OCI-LY7 (cell line): ENCODE measurements at regions not wholly inside any gene's neighbourhood (a gene's known extent, or its start where the extent isn't known, plus 50 kb on each side); places are given as distances from the start of the nearest gene placed in this dataset.

ENCODE experiments used
- BruUV-seq: library from RNA; stranded (reverse); fragments of 400-500 nt; replicated peaks from 2 replicates; lab custom pipeline; 2021; lab: Mats Ljungman, UMichigan
- CTCF ChIA-PET: fragments of 300-600 bp; sonication (Branson Sonifier 250); formaldehyde crosslinking; loops from one replicate; lab custom pipeline; 2022; ENCODE audit warnings: antibody characterized with exemption; ENCODE audit not compliant: unreplicated experiment; lab: Charles Lee
- POLR2A ChIA-PET: fragments of 300-600 bp; sonication (Branson Sonifier 250); formaldehyde crosslinking; loops from one replicate; lab custom pipeline; 2022; ENCODE audit warnings: antibody characterized with exemption; lab: Charles Lee
- DNase-seq: peaks from one replicate; pipeline ENCODE4 v3.0.0-alpha.2; 2015; ENCODE audit warnings: low spot score
- H2AFZ ChIP-seq: fragments of 200-600 bp; sonication (generic), shearing (Covaris generic); 2 replicates; pipeline ENCODE4 v1.6.1; 2014; ENCODE audit warnings: mild to moderate bottlenecking, antibody characterized with exemption, low read length, moderate library complexity
- H3K27ac ChIP-seq: fragments of 200-600 bp; sonication (generic); 2 replicates; pipeline ENCODE4 v1.5.1; 2014; ENCODE audit warnings: mixed run types, low read depth, mild to moderate bottlenecking, moderate library complexity, low read length, inconsistent platforms; ENCODE audit not compliant: poor library complexity, severe bottlenecking
- H3K36me3 ChIP-seq: fragments of 200-600 bp; sonication (generic); 2 replicates; pipeline ENCODE4 v1.6.1; 2014; ENCODE audit warnings: mild to moderate bottlenecking, antibody characterized with exemption, low read length, moderate library complexity, mixed read lengths; ENCODE audit not compliant: insufficient read depth
- H3K4me1 ChIP-seq: fragments of 200-600 bp; sonication (generic); 2 replicates; pipeline ENCODE4 v1.5.1; 2014; ENCODE audit warnings: mild to moderate bottlenecking, low read length; ENCODE audit not compliant: insufficient read depth, poor library complexity, severe bottlenecking
- H3K4me2 ChIP-seq: fragments of 200-600 bp; sonication (generic); 2 replicates; pipeline ENCODE4 v1.6.1; 2014; ENCODE audit warnings: mild to moderate bottlenecking, low read length
- H3K4me3 ChIP-seq: fragments of 200-600 bp; sonication (generic); 2 replicates; pipeline ENCODE4 v1.5.1; 2014; ENCODE audit warnings: mild to moderate bottlenecking, low read depth, low read length; ENCODE audit not compliant: poor library complexity, severe bottlenecking
- H3K79me2 ChIP-seq: fragments of 200-600 bp; sonication (generic); 2 replicates; pipeline ENCODE4 v1.6.1; 2016; ENCODE audit warnings: low read depth, mild to moderate bottlenecking, low read length, moderate library complexity, mixed read lengths; ENCODE audit not compliant: insufficient read depth
- H3K9me2 ChIP-seq: fragments of 200-600 bp; sonication (generic); 2 replicates; pipeline ENCODE4 v1.6.1; 2016; ENCODE audit warnings: mild to moderate bottlenecking, low read length, mixed read lengths; ENCODE audit not compliant: insufficient read depth
- H3K9me3 ChIP-seq: fragments of 200-600 bp; sonication (generic); 2 replicates; pipeline ENCODE4 v1.6.1; 2014; ENCODE audit warnings: mild to moderate bottlenecking, mixed run types, low read length, mixed read lengths
- H4K20me1 ChIP-seq: fragments of 200-600 bp; sonication (generic); 2 replicates; pipeline ENCODE4 v1.6.1; 2014; ENCODE audit warnings: mild to moderate bottlenecking, antibody characterized with exemption, low read length, moderate library complexity, mixed read lengths; ENCODE audit not compliant: insufficient read depth
- EZH2phosphoT487 ChIP-seq: fragments of 200-600 bp; sonication (generic); IDR thresholded peaks from 2 replicates; pipeline ENCODE4 v1.6.1; 2018; ENCODE audit warnings: low read depth, borderline replicate concordance, mild to moderate bottlenecking, mixed run types, antibody characterized with exemption, low read length, moderate library complexity, mixed read lengths
- intact Hi-C: fragments of 100-400 bp; cut with micrococcal nuclease; formaldehyde crosslinking; loops from one replicate; pipeline ENCODE4 v1.10.0; 2022; ENCODE audit not compliant: unreplicated experiment
- TF ChIP-seq, protein P1 (sequence below): fragments of 200-600 bp; sonication (generic); conservative IDR thresholded peaks from 2 replicates; pipeline ENCODE4 v1.5.1; 2014; ENCODE audit warnings: mild to moderate bottlenecking, antibody characterized with exemption, low read length, moderate library complexity, mixed read lengths

DNA sequence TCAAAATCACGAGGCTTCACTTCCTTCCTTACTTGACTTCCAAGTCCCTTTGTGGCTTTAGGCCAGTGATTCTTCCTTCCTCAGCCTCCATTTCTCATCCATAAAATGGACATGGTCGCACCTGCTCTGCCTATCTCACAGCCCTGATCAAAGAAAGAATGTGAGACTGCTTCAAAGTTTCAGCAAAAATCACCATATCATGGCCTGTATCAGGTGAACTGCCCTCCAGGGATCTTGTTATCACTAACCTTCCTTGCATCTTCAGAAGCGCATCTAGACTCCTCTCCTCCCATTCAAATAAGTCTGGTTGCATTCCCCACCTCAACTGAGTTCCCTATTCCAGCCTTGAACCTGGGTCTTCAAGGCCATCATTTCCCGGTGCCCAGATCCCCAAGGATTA lies 96.5 kb downstream of the TTC32 start:
- H3K9me3 ChIP-seq, result no peaks in the 10 kb centered on the region
- H3K36me3 ChIP-seq, result no peaks in the 10 kb centered on the region
- DNase-seq, result no peak
- CTCF ChIA-PET, result no interaction called here
- H4K20me1 ChIP-seq, result no peaks in the 10 kb centered on the region
- BruUV-seq, result no TSS peak
- H2AFZ ChIP-seq, result no peak overlapping the region
- no peaks in the 10 kb centered on the region for H3K4me1 ChIP-seq
- no peak overlapping the region for H3K4me2 ChIP-seq
- H3K79me2 ChIP-seq, result no peaks in the 10 kb centered on the region
- POLR2A ChIA-PET, result interaction anchor here (0.6 kb wide), 1 partner anchor 771 kb away, joined by 4 read pairs; no protein-coding TSS in a partner anchor
- TF ChIP-seq, protein P1, sequence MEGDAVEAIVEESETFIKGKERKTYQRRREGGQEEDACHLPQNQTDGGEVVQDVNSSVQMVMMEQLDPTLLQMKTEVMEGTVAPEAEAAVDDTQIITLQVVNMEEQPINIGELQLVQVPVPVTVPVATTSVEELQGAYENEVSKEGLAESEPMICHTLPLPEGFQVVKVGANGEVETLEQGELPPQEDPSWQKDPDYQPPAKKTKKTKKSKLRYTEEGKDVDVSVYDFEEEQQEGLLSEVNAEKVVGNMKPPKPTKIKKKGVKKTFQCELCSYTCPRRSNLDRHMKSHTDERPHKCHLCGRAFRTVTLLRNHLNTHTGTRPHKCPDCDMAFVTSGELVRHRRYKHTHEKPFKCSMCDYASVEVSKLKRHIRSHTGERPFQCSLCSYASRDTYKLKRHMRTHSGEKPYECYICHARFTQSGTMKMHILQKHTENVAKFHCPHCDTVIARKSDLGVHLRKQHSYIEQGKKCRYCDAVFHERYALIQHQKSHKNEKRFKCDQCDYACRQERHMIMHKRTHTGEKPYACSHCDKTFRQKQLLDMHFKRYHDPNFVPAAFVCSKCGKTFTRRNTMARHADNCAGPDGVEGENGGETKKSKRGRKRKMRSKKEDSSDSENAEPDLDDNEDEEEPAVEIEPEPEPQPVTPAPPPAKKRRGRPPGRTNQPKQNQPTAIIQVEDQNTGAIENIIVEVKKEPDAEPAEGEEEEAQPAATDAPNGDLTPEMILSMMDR, result no peak
- intact Hi-C loops, result no loop called here
- no peak overlapping the region for H3K27ac ChIP-seq
- H3K4me3 ChIP-seq, result no peak overlapping the region
- H3K9me2 ChIP-seq, result no peaks in the 10 kb centered on the region

DNA sequence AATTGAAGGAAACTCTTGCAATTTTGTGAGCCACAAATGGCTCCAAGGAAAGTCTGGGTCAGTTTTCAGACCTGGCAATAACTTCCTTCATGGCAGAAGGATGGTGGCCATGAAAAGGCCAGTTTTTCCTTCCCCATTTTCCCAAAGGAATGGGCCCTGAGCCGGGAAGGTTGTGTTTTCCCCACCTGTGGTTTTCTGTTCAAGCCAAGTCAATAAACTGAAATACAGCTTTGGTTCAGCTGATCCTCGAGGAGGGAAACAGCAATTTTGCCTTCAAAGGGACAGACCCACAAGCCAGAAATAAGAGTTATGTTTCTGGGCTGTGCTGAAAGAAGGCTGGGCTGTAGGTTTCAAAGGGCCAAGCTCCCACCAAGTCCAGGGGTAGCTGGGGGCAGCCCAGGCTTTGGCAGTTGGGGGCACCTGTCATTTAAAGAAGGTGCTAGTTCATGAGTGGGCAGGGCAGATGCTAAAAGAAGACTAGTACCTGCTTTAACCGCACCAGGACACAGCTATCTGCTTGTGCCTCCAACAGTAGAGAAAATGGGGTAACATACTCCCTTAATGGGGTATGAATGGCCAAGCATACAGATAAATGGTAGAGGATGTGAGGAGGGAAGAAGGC lies 97.0 kb downstream of the TTC32 start:
- H3K4me1 ChIP-seq, result no peaks in the 10 kb centered on the region

More for the DNA sequence above, 97.0 kb downstream of the TTC32 start:
- ChIA-PET CTCF (no interaction called here), POLR2A (no interaction called here)
- Histone ChIP-seq H2AFZ (no peak overlapping the region), H3K9me2 (no peaks in the 10 kb centered on the region), H3K36me3 (no peaks in the 10 kb centered on the region), H3K4me2 (no peak overlapping the region), H3K79me2 (no peaks in the 10 kb centered on the region), H3K27ac (no peak overlapping the region), H3K9me3 (no peaks in the 10 kb centered on the region), H3K4me3 (no peak overlapping the region), H4K20me1 (no peaks in the 10 kb centered on the region)
- TF ChIP-seq, protein P1, result no peak
- TF ChIP-seq EZH2phosphoT487, result no peak
- intact Hi-C loops, result no loop called here
- no TSS peak for BruUV-seq
- DNase-seq, result no peak
